ELF-1 (cell line): ENCODE measurements at regions not wholly inside any gene's neighbourhood (a gene's known extent, or its start where the extent isn't known, plus 50 kb on each side); places are given as distances from the start of the nearest gene placed in this dataset.

Source experiments
- DNase-seq: peaks from one replicate; pipeline ENCODE4 v3.0.0-alpha.2; 2016; ENCODE audit warnings: low read depth, low spot score

GRCh38 chr1:76764638-76765454 lies 102.4 kb upstream of the ST6GALNAC5 start:
- no peak for DNase-seq

GRCh38 chr1:76766381-76766780 lies 100.9 kb upstream of the ST6GALNAC5 start:
- no peak for DNase-seq

GRCh38 chr1:76769911-76770310 lies 97.4 kb upstream of the ST6GALNAC5 start:
- DNase-seq = no peak

- DNase-seq = no peak
Measured at GRCh38 chr1:76770979-76771378, 96.3 kb upstream of the ST6GALNAC5 start.

- no peak for DNase-seq
Measured at GRCh38 chr1:76781447-76781846, 85.8 kb upstream of the ST6GALNAC5 start.

- DNase-seq = no peak
Measured at GRCh38 chr1:76782809-76783208, 84.5 kb upstream of the ST6GALNAC5 start.

- DNase-seq = no peak
Measured at GRCh38 chr1:76784502-76784901, 82.8 kb upstream of the ST6GALNAC5 start.

- DNase-seq = no peak
Measured at GRCh38 chr1:76786222-76786621, 81.1 kb upstream of the ST6GALNAC5 start.

- no peak for DNase-seq
Measured at GRCh38 chr1:76793594-76793993, 73.7 kb upstream of the ST6GALNAC5 start.

GRCh38 chr1:76799700-76800099 lies 67.6 kb upstream of the ST6GALNAC5 start:
- DNase-seq = no peak

GRCh38 chr1:76802094-76802493 lies 65.2 kb upstream of the ST6GALNAC5 start:
- no peak for DNase-seq

- no peak for DNase-seq
Measured at GRCh38 chr1:76807543-76808260, 59.6 kb upstream of the ST6GALNAC5 start.
